ENCODE measurements at regions not wholly inside any gene's neighbourhood (a gene's known extent, or its start where the extent isn't known, plus 50 kb on each side); places are given as distances from the start of the nearest gene placed in this dataset.

- no TSS peak for BruUV-seq (replicated peaks)
- H3K18ac ChIP-seq (ENCODE audit: low read depth, low read length): no peak overlapping the region
- no peaks in the 10 kb centered on the region for H4K20me1 ChIP-seq (ENCODE audit: insufficient read depth, low read length)
- in situ Hi-C loops (cut with MboI; ENCODE audit: low sequenced_read_pairs) (no loop called here), dilution Hi-C loops (cut with HindIII; ENCODE audit: low sequenced_read_pairs, unreplicated experiment) (no loop called here), intact Hi-C loops (cut with micrococcal nuclease) (no loop called here)
- no peak overlapping the region for H2AFZ ChIP-seq (replicated peaks; ENCODE audit: low read length, poor library complexity)
- CTCF ChIA-PET: no interaction called here
- no peak overlapping the region for H2AK5ac ChIP-seq (ENCODE audit: low read depth, low read length)
- no peak overlapping the region for H3K56ac ChIP-seq (ENCODE audit: extremely low read depth, insufficient read depth, low read length)
- no peak overlapping the region for H2BK5ac ChIP-seq (ENCODE audit: low read depth, low read length, poor library complexity, severe bottlenecking)
- H3K9me3 ChIP-seq (ENCODE audit: control insufficient read depth, insufficient read depth, low read length): no peaks in the 10 kb centered on the region
- no peak for TF ChIP-seq MAZ (IDR thresholded peaks at IDR 0.05; ENCODE audit: borderline replicate concordance, low read depth, low read length)
- TF ChIP-seq NFE2L2 (IDR thresholded peaks at IDR 0.05; ENCODE audit: low read depth, low read length): no peak
- TF ChIP-seq CHD1 (IDR thresholded peaks at IDR 0.05; ENCODE audit: low read depth, low read length): no peak
- TF ChIP-seq MAFK (IDR thresholded peaks at IDR 0.05; ENCODE audit: low read depth, low read length): no peak
- no peak for TF ChIP-seq RCOR1 (IDR thresholded peaks at IDR 0.05; ENCODE audit: insufficient replicate concordance, low read length)
- TF ChIP-seq CEBPB (IDR thresholded peaks at IDR 0.05; ENCODE audit: low read depth, low read length): no peak
- no peak for TF ChIP-seq ELK1 (IDR thresholded peaks at IDR 0.05; ENCODE audit: borderline replicate concordance, low read depth, low read length)
- H2BK120ac ChIP-seq (ENCODE audit: low read depth, low read length): no peak overlapping the region
- H4K8ac ChIP-seq (ENCODE audit: low read depth in 2 of 2, low read length in 2 of 2): no peak overlapping the region
- POLR2A ChIA-PET (ENCODE audit: unreplicated experiment): no interaction called here
- no peak for DNase-seq
- H3K14ac ChIP-seq (replicated peaks; ENCODE audit: low read depth, low read length): no peak overlapping the region
- H3K9ac ChIP-seq (ENCODE audit: low read depth, low read length): no peak overlapping the region
- no peak overlapping the region for H2BK20ac ChIP-seq (ENCODE audit: low read depth, low read length)
- H2AK9ac ChIP-seq (replicated peaks; ENCODE audit: low read depth, low read length, poor library complexity): no peak overlapping the region
- H3K36me3 ChIP-seq (ENCODE audit: control insufficient read depth, insufficient read depth, low read length): no peaks in the 10 kb centered on the region
- no peaks in the 10 kb centered on the region for H3K27me3 ChIP-seq (ENCODE audit: control insufficient read depth, insufficient read depth, low read length)
- H3K23ac ChIP-seq (ENCODE audit: low read depth, low read length): no peak overlapping the region
- no peak overlapping the region for H4K91ac ChIP-seq (ENCODE audit: insufficient read depth, low read depth, low read length)
- H3K4me2 ChIP-seq (ENCODE audit: low read depth, low read length): no peak overlapping the region
- H4K5ac ChIP-seq (ENCODE audit: low read depth, low read length): no peak overlapping the region
- no peaks in the 10 kb centered on the region for H3K4me1 ChIP-seq (ENCODE audit: control insufficient read depth, insufficient read depth, low read length)
- no peak overlapping the region for H3K4me3 ChIP-seq (ENCODE audit: insufficient read depth, low read depth, low read length)
- no peaks in the 10 kb centered on the region for H3K9me1 ChIP-seq (ENCODE audit: insufficient read depth, low read length)
- no peak overlapping the region for H2BK15ac ChIP-seq (ENCODE audit: low read depth, low read length)
- H3K4ac ChIP-seq (ENCODE audit: low read depth, low read length): no peak overlapping the region
- no peaks in the 10 kb centered on the region for H3K79me1 ChIP-seq (ENCODE audit: low read depth in 1 of 2, low read length in 2 of 2)
- H3K27ac ChIP-seq (ENCODE audit: insufficient read depth, low read length): no peak overlapping the region
- ATAC-seq (ENCODE audit: low read depth): no peak
Observed at GRCh38 chr2:18860179-18860578, 270.8 kb upstream of the NT5C1B start.

Data from IMR-90 (cell line).